ENCODE measurements at regions not wholly inside any gene's neighbourhood (a gene's known extent, or its start where the extent isn't known, plus 50 kb on each side); places are given as distances from the start of the nearest gene placed in this dataset.

DNA sequence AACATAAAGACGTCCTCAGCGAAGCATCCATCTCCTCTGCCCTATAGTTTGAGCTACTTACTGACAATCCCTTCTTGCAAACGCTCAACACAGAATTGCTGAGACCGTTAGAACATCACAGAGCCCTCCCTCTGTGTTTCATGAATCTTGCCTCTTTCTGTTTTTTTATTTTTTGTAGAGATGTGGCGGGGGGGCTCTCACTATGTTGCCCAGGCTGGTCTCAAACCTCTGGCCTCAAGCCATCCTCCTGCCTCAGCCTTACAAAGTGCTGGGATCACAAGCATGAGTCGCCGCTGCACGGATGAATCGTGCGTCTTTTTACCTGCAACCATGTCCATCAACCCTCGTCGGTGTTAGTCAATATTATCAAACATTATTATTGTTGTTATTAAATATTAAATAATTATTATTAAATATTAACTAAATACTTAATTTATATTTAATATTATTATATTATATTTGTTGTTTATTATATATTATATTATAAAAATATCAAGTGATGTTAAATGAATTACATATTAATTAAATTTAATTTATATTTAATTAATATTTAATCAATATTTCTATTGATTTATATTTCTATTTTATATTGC, 200.7 kb downstream of the CRLF2 start:
- no peaks in the 10 kb centered on the region for H3K36me3 ChIP-seq
- no peaks in the 10 kb centered on the region for H3K27me3 ChIP-seq
- intact Hi-C loops (cut with DNase I; ENCODE audit: low total_unique reads), result no loop called here
- H3K9me3 ChIP-seq, result no peaks in the 10 kb centered on the region
- H3K4me1 ChIP-seq, result no peaks in the 10 kb centered on the region
- H3K27ac ChIP-seq, result no peak overlapping the region
- no peak overlapping the region for H3K4me3 ChIP-seq
- no peak for DNase-seq (ENCODE audit: low spot score in 2 of 2)
- TF ChIP-seq, protein P1, sequence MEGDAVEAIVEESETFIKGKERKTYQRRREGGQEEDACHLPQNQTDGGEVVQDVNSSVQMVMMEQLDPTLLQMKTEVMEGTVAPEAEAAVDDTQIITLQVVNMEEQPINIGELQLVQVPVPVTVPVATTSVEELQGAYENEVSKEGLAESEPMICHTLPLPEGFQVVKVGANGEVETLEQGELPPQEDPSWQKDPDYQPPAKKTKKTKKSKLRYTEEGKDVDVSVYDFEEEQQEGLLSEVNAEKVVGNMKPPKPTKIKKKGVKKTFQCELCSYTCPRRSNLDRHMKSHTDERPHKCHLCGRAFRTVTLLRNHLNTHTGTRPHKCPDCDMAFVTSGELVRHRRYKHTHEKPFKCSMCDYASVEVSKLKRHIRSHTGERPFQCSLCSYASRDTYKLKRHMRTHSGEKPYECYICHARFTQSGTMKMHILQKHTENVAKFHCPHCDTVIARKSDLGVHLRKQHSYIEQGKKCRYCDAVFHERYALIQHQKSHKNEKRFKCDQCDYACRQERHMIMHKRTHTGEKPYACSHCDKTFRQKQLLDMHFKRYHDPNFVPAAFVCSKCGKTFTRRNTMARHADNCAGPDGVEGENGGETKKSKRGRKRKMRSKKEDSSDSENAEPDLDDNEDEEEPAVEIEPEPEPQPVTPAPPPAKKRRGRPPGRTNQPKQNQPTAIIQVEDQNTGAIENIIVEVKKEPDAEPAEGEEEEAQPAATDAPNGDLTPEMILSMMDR (IDR thresholded peaks at IDR 0.05), result no peak
- no peak for TF ChIP-seq POLR2A (IDR thresholded peaks at IDR 0.05)
- TF ChIP-seq POLR2AphosphoS5 (IDR thresholded peaks at IDR 0.05), result no peak

DNA sequence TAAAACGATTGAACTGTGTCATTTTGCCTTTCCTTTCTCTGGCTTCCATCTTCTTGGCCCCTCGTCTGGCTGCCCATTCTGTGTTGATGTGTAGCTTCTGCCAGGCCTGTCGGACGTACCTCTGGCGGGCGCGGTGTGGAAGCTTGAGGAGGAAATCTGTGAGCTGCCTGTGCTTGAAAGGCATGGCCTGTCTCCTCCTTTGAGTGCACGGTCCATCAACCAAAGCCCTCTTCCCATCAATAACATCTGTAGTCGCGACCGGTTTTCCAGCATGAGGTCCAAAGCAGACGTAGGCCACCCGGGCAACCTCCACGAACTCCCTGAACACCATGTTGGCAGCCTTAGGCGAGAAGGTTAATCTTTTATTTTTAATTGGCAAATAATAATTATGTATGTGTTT, 202.7 kb downstream of the CRLF2 start:
- H3K9me3 ChIP-seq, result no peaks in the 10 kb centered on the region
- H3K27me3 ChIP-seq, result no peaks in the 10 kb centered on the region
- TF ChIP-seq POLR2AphosphoS5 (IDR thresholded peaks at IDR 0.05), result no peak
- TF ChIP-seq, protein P1 (IDR thresholded peaks at IDR 0.05), result no peak
- no peak for TF ChIP-seq POLR2A (IDR thresholded peaks at IDR 0.05)
- intact Hi-C loops (cut with DNase I; ENCODE audit: low total_unique reads), result loop anchor here (5.0 kb wide), 1 partner anchor 93 kb away; no protein-coding TSS in a partner anchor
- no peaks in the 10 kb centered on the region for H3K36me3 ChIP-seq
- no peaks in the 10 kb centered on the region for H3K4me1 ChIP-seq
- H3K4me3 ChIP-seq, result no peak overlapping the region
- H3K27ac ChIP-seq, result no peak overlapping the region
- DNase-seq (ENCODE audit: low spot score in 2 of 2), result no peak

DNA sequence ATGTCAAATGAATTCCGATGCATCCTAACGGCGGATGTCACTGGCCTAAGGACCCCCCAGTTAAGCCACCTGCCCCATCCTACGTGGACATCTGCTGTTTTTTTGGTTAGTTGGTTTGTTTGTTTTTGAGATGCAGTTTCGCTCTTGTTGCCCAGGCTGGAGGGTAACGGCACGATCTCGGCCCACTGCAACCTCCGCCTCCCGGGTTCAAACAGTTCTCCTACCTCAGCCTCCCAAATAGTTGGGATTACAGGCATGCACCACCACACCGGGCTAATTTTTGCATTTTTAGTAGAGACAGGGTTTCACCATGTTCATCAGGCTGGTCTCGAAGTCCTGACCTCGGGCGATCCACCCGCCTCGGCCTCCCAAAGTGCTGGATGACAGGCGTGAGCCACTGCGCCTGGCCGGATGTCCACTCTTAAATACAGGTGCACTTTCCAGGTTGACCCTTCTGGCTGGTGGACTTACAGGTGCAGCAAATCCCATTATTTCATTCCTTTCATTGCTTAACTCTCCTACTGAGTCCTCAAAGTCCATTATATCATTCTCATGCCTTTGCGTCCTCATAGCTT, 206.2 kb downstream of the CRLF2 start:
- TF ChIP-seq, protein P1 (IDR thresholded peaks at IDR 0.05), result no peak
- TF ChIP-seq POLR2AphosphoS5 (IDR thresholded peaks at IDR 0.05), result no peak
- no peak for TF ChIP-seq POLR2A (IDR thresholded peaks at IDR 0.05)
- no peak overlapping the region for H3K27ac ChIP-seq
- H3K4me1 ChIP-seq, result no peaks in the 10 kb centered on the region
- intact Hi-C loops (cut with DNase I; ENCODE audit: low total_unique reads), result loop anchor here (5.0 kb wide), 1 partner anchor 96 kb away; no protein-coding TSS in a partner anchor
- no peaks in the 10 kb centered on the region for H3K9me3 ChIP-seq
- no peak for DNase-seq (ENCODE audit: low spot score in 2 of 2)
- no peak overlapping the region for H3K4me3 ChIP-seq
- H3K27me3 ChIP-seq, result no peaks in the 10 kb centered on the region
- H3K36me3 ChIP-seq, result no peaks in the 10 kb centered on the region

DNA sequence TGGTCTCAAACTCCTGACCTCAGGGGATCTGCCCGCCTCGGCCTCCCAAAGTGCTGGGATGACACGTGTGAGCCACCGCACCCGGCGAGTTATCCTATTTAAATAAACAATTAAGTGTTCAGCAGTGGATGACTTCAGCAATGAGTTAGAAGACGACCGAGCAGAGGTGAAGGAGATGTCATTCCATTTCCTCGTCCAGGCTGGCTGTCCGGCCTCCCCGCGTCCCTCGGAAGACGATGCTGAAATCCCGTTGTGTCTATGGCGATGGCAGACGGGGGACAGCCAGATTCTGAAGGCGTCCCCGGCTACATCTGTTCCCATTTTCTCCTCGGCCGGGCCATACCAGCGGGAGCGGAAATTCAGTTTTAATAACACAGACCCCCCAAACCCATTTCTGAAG, 209.8 kb downstream of the CRLF2 start:
- TF ChIP-seq, protein P1 (IDR thresholded peaks at IDR 0.05), result no peak
- TF ChIP-seq POLR2A (IDR thresholded peaks at IDR 0.05), result no peak
- TF ChIP-seq POLR2AphosphoS5 (IDR thresholded peaks at IDR 0.05), result no peak

DNA sequence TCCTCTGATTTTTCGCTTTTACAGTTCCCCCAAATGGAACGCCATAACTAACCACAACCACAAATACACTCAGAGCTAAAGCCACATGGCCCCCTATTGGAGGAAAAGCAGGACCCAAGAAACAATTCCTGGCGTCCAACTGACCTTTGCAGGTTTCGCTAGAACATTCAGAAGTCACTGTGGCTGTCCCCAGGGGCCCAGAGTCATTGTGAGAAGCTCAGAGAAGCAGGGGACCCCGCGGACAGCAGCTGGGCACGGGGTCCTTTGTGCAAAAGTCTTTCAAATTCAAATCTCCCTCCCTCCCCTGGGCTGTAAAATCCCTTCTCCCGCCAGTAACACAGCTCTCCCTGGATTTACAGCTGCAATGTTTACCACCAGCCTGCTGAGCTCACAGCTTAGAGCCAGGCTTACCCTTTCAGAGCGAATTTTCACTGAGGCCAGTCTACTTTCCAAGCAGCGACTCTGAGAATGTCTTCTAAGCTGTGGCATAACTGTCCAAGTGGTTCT, 214.8 kb downstream of the CRLF2 start:
- no peaks in the 10 kb centered on the region for H3K36me3 ChIP-seq
- H3K4me1 ChIP-seq, result no peaks in the 10 kb centered on the region
- H3K9me3 ChIP-seq, result peaks cover 9 to 19% of the 10 kb centered on the region in 2 donors
- no peaks in the 10 kb centered on the region for H3K27me3 ChIP-seq
- H3K4me3 ChIP-seq, result no peak overlapping the region
- TF ChIP-seq POLR2AphosphoS5 (IDR thresholded peaks at IDR 0.05) (no peak), POLR2A (IDR thresholded peaks at IDR 0.05) (no peak)
- intact Hi-C loops (cut with DNase I; ENCODE audit: low total_unique reads), result no loop called here
- no peak overlapping the region for H3K27ac ChIP-seq
- DNase-seq (ENCODE audit: low spot score in 2 of 2), result no peak

More for the DNA sequence above, 209.8 kb downstream of the CRLF2 start:
- Histone ChIP-seq H3K9me3 (no peaks in the 10 kb centered on the region), H3K4me1 (no peaks in the 10 kb centered on the region), H3K4me3 (no peak overlapping the region), H3K36me3 (no peaks in the 10 kb centered on the region), H3K27me3 (no peaks in the 10 kb centered on the region), H3K27ac (no peak overlapping the region)
- intact Hi-C loops (cut with DNase I; ENCODE audit: low total_unique reads), result no loop called here
- no peak for DNase-seq (ENCODE audit: low spot score in 2 of 2)

Measured in breast epithelium (tissue), 4 donors.